HG03097 (cell line): ENCODE measurements at regions not wholly inside any gene's neighbourhood (a gene's known extent, or its start where the extent isn't known, plus 50 kb on each side); places are given as distances from the start of the nearest gene placed in this dataset.

Experiments
- ATAC-seq: cut with Tn5 transposase; IDR thresholded peaks from one replicate; pipeline ENCODE4 v1.9.1; 2021; ENCODE audit not compliant: unreplicated experiment, low FRiP score

GRCh38 chr7:33700001-33700899, 205.1 kb upstream of the BMPER start:
- ATAC-seq = no peak

DNA sequence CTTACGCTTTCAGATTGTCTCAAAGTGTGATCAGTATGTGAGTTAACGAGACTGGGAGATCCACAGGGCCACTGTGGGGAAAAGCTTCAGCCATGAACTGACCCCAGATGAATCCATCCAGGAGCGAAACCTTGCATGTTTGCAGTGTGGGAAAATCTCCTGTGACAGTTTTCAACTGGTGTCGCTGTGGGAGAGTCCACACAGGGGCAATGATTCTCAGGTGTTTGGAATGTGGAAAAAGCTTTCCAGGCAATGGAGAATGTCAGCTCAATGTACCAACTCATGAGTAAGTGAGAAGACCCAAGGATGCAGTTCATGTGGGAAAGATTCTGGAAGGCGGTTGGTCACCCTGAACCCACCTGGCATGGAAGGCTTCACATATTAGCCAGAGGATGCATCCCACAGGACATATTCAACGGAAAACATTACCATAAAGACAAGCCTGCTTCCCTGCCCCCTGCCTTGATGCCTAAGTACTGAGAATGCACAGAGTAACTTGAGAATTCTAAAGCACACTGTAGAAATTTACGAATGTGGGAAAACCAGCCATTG, 204.1 kb upstream of the BMPER start:
- ATAC-seq = no peak

GRCh38 chr7:33701927-33702326, 203.4 kb upstream of the BMPER start:
- ATAC-seq = no peak

DNA sequence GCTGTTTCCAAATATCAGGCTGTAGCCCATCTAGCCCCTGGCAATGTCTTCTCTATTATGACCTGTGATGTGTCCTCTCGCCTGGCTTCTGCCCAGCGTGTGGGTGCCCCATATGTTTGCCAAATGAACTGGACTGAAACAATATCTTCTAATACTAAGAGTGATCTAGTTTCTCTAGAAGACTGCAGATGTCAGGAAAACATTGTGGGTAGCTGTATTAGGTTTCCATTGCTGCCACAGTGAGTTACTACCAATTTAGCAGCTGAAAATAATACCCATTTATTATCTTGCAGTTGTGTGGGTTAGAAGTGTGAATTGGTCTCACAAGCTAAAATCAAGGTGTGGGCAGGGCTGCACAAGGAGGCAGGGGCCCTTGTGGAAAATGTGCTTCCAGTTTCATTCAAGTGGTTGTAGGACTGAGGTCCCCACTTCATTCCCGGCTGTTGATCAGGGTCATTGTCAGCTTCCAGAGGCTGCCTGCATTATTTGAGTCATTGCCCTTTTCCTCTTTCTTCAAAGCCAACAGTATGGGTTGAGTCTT, 202.8 kb upstream of the BMPER start:
- ATAC-seq = no peak

DNA sequence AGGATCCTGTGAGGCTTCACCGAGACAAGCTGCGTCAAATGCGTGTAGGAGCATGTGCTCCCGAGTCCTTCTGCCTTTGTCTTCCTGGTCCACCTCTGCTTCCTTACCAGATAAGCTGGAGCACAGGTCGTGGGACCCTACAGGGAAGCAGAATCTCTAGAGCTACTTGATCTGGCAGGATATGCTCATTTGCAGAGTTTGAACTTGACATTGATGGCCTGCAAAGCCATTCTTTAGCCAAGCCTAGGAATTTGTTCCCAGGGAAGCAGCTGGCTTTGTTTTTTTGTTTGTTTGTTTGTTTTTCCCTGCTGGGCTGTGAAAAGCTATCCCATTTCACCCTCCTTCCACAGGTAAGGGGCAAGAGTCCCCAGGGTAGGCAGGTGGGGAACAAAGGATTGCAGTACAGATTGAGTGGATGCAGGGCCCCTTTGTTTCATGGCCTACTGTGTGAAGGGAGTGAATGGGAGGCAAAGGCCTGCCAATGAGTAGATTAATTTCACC, 200.0 kb upstream of the BMPER start:
- ATAC-seq = no peak

GRCh38 chr7:33706186-33706585, 199.2 kb upstream of the BMPER start:
- no peak for ATAC-seq

DNA sequence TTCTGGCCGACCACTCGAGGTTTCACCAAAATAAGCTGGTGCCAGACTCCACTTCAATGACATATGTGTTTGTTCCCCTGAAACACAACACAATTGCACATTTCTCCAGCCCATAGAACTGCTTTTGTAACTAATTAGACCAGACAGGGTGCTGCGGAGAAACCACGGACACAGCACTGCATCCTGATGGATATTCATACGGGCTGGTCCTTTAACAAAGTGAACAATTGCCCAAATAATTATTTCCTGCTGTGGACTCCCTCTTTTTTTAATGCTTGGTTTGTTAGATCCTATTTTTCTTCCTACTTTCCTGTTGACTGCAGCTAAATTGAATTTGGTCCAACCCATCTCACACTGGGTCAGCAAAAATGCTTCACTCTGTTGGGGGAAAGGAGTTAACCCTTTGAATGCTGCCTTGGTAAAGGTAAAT, 198.6 kb upstream of the BMPER start:
- ATAC-seq = no peak

GRCh38 chr7:33707427-33707826, 197.9 kb upstream of the BMPER start:
- no peak for ATAC-seq

DNA sequence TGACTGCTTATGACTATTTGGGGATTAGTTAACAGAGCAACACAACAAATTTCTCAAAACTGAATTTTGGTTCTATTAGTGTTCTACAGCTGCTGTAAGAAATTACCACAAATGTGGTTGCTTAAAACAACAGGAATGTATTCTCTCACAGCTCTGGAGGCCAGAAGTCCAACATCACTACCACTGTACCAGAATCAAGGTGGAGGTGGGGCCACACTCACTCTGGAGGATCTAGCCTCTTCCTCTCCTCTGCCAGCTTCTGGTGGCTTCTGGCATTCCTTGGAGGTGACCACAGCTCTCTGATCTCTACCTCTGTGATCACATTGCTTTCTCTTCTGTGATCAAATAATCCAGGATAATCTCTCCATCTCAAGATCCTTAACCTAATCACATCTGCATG, 194.7 kb upstream of the BMPER start:
- no peak for ATAC-seq

GRCh38 chr7:33711231-33712019, 193.9 kb upstream of the BMPER start:
- ATAC-seq = no peak

DNA sequence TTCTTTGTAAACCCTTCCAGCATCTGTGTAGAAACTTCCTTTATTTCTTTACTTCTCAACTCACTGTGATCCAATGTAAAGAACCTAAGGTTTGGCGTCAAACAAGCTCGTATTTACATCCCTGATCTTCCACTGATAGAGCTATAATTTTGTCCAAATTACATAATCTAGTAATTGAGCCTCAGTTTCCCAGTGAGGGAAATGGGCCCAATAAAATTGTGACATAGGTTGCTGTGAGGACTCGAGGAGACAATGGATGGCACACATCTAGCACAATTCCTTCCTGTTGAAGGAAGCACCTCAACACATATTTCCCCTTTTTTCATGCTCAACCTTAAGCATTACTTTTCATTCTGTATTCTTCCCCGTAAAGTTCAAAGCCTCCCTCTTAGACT, 193.3 kb upstream of the BMPER start:
- ATAC-seq = no peak

- ATAC-seq = no peak
Observed at GRCh38 chr7:33714208-33714607, 191.1 kb upstream of the BMPER start.

DNA sequence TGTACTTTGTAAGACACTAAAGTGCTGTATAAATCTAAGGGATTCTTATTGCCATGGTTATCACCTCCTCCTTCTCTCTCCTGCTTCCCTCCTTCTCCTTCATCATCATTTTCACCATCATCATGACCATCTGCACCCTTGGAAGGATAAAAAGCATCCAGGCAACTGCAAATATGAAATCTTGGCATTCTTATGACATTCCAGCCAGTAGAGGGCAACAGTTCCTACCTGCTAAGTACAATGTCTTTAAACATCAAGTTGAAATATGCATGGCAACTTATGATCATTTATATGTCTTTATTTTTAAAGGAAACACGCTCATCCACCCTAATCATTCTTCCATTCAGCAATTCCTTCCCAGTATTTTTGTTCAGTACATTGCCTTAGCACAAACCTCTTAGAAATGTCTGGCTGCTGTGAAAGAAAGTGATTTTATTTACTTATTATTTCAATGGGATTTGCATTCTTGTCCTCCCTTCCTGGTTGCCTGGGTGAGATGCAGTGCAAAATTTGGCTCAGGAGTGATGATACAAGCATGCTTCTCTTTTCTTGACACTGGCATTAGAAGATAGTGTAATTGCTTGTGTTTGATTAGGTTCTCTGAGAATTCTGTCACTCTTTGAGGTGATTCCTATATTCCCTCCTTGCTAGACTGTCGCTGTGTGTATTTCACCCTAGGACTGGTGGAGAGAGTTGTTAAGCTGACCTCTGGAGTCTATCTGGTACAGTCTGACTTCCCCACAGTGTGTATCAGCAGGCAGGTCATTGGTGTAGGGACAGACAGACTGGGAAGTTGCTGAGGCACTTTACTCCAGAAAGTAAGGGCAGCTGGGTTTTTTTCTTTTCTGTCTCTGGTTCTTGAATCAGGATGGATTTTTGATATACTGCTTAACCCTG, 188.5 kb upstream of the BMPER start:
- ATAC-seq = no peak

GRCh38 chr7:33719059-33719581, 186.2 kb upstream of the BMPER start:
- no peak for ATAC-seq

DNA sequence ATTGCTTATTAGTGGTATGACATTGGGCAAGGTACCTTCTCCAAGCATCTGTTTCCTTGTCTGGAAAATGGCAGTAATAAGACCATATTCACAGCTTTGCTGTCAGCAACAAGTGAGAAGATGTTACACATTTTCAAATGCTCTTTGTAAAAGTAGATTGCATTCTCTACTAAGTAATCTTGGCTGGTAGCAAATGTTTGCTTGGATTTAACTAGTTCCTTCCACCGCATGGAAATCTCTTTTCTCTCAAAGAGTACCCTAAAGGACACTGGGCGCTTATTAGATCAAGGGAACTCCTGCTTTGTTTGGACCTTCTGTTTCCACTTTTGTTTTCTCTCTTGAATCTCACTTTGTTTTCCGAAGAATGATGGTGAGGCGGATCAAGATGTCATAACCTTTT, 185.2 kb upstream of the BMPER start:
- ATAC-seq = no peak

DNA sequence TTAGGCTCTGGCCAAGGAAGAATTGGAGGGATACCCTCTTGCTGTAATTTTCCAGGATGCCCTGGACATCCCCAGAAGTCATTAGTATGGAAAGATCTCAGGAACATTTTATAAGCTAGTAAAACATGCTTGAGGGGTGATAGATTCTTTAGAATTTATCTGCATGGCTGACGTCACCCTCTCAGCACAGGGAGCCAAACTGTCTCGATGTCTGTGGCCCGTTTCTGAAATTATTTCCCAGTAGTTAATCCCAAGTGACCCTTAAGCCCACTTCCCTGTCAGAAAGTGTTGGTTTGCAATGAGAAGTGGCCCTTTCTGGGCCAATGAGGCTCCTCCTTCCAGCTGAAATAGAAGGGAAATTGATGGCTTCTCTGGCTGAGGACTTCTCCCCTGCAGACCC, 184.5 kb upstream of the BMPER start:
- no peak for ATAC-seq

DNA sequence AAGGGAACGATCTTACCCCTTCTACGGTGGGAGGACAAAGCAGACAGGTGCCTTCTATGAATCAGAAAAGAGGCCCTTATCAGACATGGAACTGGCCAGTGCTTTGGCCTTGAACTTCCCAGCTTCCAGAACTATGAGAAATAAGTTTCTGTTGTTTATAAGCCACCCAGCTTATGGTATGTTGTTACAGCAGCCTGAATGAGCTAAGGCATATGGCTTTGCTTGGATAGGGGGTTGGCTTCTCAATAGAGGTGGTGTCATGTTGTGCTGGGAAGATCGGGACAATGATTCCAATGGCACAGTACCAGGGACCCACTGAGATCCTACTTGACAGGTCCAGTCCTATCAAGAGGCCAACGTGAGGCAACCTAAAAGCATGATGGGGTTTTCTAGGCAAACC, 183.4 kb upstream of the BMPER start:
- ATAC-seq = no peak

DNA sequence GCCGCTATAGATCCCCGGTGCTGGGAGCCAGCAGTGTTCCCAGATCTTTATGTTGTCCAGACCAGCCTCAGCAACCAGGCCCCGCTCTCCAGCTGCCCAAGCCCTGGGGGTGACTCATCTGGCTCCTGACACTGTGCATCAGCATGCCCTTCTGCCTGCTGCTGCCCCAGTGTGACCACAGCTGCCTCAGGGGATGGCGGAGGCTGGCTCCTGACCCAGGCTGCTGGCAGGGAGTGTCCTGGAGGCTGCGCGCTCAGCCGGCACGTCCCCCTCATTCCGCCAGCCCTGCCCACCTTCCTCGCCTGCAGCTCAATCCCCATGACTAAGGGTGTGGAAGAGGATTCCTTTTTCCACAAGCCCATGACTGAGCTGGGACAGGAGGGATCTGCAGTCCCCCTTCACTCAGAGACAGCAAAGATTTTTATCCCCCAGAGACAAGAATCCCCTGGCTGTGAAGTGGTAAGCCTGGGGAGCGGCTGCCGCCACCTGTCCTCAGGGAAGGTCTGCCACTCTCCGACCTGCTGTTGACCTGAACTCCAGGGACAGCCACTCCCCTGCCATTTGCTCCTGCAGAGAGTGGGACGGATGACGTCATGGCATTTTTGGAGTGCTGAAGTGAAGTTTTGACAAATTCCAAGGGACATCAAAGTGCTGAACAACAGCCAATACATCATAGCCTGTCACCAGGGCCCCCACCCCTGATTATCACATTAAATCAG, 182.8 kb upstream of the BMPER start:
- no peak for ATAC-seq

DNA sequence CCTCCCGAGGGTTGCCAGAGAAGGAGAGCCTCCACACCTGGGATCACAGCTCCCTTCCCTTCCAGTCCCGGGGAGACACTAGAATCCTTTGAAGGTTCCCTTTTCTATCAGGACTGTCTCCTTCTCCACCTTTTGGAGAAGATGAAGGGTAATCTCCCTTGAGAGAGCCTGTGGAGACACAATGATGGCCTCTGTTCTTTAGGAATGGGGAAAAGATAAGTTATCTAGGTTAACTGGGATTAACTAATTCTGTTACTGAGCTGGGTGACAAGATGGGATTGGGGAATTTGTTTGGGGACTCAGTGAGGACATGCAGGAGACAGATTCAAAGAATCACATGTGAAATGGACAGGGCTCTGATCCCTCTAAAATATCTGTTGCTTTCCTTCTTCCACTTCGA, 181.1 kb upstream of the BMPER start:
- no peak for ATAC-seq
